ENCODE measurements at regions not wholly inside any gene's neighbourhood (a gene's known extent, or its start where the extent isn't known, plus 50 kb on each side); places are given as distances from the start of the nearest gene placed in this dataset.

DNA sequence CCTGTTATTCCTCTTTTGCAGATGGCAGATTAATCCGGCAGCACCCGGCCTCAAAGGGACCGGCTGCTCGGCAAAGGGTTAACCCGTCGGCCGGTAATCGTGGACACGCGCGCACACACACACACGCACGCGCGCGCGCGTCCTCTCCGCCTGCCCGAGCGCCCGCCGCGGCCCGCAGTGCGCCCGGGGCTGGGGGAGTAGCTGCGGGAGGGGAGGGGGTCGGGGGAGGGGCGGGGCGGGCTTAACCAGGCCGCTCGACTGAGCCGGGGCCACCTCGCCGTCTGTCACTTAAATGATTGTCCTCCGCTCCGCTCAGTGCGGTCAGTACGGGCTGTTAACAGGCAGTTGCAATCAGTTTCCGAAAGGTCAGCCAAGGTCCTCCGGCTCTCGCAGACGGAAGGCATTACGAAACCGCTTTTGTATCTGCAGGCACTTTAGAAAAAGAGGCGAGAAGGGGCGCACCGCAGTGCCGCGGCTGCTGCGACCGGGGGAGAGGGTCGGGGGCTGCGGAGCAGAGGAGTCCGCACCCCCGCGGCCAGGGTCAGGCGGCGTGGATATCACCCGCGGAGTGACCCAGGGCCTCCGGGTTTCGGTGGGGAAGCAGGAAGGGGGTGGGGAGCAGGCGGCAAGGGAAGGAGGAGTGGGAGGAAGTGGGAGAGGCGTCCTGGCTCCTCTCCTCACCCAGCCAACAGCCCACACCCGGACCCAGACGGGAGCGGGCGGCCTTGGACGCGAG lies 57.3 kb upstream of the BCOR start:
- H3K36me3 Mint-ChIP-seq: no peaks in the 10 kb centered on the region
- H3K9me3 Mint-ChIP-seq: no peaks in the 10 kb centered on the region
- no peak for TF ChIP-seq CTCF (conservative IDR thresholded peaks at IDR 0.05)
- DNase-seq (ENCODE audit: extremely low spot score, unreplicated experiment): peak; percentile 77
- peak overlapping the region; percentile 94 for H3K27ac Mint-ChIP-seq
- peak overlapping the region; percentile 91 for H3K4me3 Mint-ChIP-seq
- peaks cover 18% of the 10 kb centered on the region for H3K4me1 Mint-ChIP-seq (ENCODE audit: unreplicated experiment)
- peaks cover under 1% of the 10 kb centered on the region for H3K27me3 Mint-ChIP-seq

DNA sequence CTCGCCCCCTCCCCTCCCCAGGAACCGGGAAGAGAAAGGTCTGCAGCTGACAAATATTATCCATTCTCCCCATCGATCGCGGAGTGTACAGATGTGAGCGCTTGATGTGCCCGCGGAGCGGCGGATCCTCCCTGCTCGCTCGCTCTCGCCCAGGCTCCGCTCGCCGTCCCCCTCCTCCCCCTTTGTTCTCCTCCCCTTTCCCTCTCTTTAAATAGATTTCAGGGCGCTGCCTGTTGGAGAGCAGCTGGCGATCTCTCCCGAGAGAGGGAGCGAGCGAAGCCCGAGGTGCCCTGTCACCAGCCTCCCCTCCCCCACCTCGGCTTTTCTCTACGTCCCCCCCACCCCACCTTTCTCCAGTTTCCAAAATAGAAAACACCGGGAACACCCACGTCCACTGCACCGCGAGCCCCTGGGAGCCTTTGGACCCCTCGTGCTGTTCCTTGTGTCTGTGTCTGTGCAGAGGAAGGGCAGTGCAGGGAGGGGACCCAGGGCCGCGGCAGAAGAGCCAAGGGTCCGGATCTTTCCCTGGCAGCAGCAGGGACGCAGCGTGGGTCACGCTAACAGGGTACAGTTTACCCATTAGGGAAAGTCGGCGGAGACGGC lies 56.6 kb upstream of the BCOR start:
- H3K9me3 Mint-ChIP-seq: no peaks in the 10 kb centered on the region
- H3K36me3 Mint-ChIP-seq: no peaks in the 10 kb centered on the region
- H3K4me1 Mint-ChIP-seq (ENCODE audit: unreplicated experiment): peaks cover 13% of the 10 kb centered on the region
- H3K27ac Mint-ChIP-seq: peak overlapping the region; percentile 87
- TF ChIP-seq CTCF (conservative IDR thresholded peaks at IDR 0.05): no peak
- peak overlapping the region; percentile 88 for H3K4me3 Mint-ChIP-seq
- no peak for DNase-seq (ENCODE audit: extremely low spot score, unreplicated experiment)
- H3K27me3 Mint-ChIP-seq: peaks cover 5% of the 10 kb centered on the region

DNA sequence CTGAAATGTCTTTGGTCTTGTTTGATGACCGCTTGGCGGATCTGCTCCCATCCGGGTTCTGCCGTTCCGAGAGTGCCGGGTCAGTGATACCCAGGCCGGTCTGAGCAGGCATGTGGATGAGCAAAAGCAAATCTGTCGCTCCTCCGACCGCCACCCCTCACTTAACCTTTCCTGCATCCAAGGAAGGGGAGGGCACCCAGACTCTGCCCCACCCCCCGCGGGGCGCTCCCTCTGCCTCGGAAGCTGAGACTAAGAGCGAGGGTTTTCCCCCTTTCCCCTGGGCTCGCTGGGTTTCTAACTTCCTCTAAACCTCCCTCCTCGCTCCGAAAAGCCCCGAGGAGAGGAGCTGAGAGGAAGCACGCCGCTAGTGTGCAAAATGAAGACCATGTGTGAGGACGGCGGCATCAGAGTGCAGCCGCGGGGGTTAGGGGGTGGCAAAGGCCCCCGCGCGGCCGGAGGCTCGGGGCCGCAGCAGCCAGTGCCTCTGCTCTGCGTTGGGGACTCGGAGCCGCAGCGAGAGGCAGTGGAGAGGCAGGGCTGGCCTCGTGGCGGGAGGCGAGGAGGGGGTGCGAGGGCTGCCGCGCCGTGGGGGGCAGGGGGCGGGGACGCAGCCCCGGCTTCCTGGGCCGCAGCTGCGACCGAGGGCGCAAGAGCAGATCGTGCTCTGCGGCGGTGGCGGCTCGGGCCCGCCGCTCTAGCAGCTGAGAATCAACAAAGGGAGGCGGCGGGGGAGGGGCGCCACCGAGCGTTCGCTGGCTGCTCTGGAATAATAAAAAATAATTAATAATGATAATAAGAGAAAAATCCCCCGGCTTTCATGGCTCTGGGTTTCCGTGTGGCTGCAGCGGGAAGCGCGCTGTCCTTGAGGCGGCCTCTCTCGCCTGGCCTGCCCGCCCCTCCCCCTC lies 55.8 kb upstream of the BCOR start:
- peak overlapping the region; percentile 48 for H3K27ac Mint-ChIP-seq
- peak overlapping the region; percentile 82 for H3K4me3 Mint-ChIP-seq
- H3K27me3 Mint-ChIP-seq: peaks cover 9% of the 10 kb centered on the region
- peaks cover 17% of the 10 kb centered on the region for H3K4me1 Mint-ChIP-seq (ENCODE audit: unreplicated experiment)
- DNase-seq (ENCODE audit: extremely low spot score, unreplicated experiment): no peak
- H3K36me3 Mint-ChIP-seq: no peaks in the 10 kb centered on the region
- peak; percentile 57 for TF ChIP-seq CTCF (conservative IDR thresholded peaks at IDR 0.05)
- no peaks in the 10 kb centered on the region for H3K9me3 Mint-ChIP-seq

- Mint-ChIP-seq H3K4me1 (ENCODE audit: unreplicated experiment) (peaks cover 19% of the 10 kb centered on the region), H3K4me3 (peak overlapping the region; percentile 82), H3K36me3 (no peaks in the 10 kb centered on the region), H3K27me3 (peaks cover 9% of the 10 kb centered on the region), H3K27ac (no peak overlapping the region), H3K9me3 (no peaks in the 10 kb centered on the region)
- no peak for DNase-seq (ENCODE audit: extremely low spot score, unreplicated experiment)
- no peak for TF ChIP-seq CTCF (conservative IDR thresholded peaks at IDR 0.05)
Measured at GRCh38 chrX:40152741-40153344, 55.1 kb upstream of the BCOR start.

DNA sequence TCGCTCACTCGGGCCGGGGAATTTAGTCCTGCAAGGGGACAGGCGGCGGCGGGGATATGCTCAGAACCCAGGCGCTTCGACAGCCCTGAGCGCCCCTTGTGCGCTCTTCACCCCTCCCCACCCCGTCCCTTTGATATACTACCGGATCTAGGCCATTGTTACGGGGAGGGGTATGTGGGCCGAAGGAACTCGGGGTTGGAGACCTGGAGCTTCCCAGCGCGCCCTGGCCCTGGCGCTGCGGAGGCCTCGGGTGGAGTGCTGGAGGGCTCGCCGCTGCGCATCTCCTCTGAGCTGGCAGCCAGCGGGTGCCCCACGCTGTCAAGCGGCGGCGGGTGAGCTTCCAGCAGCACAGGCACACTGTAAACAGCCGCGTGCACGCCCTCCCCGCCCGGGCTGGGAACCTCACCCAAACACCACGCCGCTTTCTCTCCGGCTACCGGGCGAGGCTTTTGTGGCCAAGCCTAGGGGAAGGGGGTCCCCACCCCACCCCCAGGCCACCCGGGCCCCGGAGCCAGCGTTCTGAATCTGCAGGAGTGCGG lies 54.5 kb upstream of the BCOR start:
- H3K27me3 Mint-ChIP-seq: peaks cover 9% of the 10 kb centered on the region
- no peak for TF ChIP-seq CTCF (conservative IDR thresholded peaks at IDR 0.05)
- no peak for DNase-seq (ENCODE audit: extremely low spot score, unreplicated experiment)
- H3K9me3 Mint-ChIP-seq: no peaks in the 10 kb centered on the region
- H3K4me1 Mint-ChIP-seq (ENCODE audit: unreplicated experiment): peaks cover 15% of the 10 kb centered on the region
- H3K36me3 Mint-ChIP-seq: no peaks in the 10 kb centered on the region
- H3K27ac Mint-ChIP-seq: no peak overlapping the region
- H3K4me3 Mint-ChIP-seq: peak overlapping the region; percentile 75
